PC-9 (cell line): ENCODE measurements at regions not wholly inside any gene's neighbourhood (a gene's known extent, or its start where the extent isn't known, plus 50 kb on each side); places are given as distances from the start of the nearest gene placed in this dataset.

Experiments
- EZH2 ChIP-seq: fragments of 200-600 bp; sonication (generic); IDR thresholded peaks from 2 replicates; pipeline ENCODE4 v1.8.0; 2017; ENCODE audit warnings: antibody characterized with exemption, low read depth
- TF ChIP-seq, protein P1 (sequence below): fragments of 200-600 bp; sonication (generic); conservative IDR thresholded peaks from 2 replicates; pipeline ENCODE4 v1.6.1; 2017; ENCODE audit warnings: mixed run types, antibody characterized with exemption, mild to moderate bottlenecking, moderate library complexity

DNA sequence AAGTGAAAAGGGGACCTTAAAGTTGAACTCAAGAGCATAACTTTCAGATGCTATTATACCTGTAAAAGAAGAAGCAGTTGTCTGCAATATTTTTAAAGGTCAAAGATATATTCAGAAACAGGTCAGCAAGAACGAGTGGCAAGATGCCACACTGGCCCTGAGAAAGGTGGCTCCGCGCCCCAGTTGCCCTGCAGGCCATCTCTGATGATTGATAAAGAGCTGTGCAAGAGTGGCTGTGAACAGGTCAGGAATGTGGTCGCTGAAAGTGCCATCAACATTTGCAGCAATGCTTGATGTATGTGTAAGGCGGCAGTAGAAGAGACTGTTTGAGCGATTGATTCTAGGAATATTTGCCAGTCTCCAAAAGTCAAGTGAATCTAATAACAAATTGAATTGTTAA is 664.2 kb upstream of the SLC10A2 start:
- TF ChIP-seq, protein P1, sequence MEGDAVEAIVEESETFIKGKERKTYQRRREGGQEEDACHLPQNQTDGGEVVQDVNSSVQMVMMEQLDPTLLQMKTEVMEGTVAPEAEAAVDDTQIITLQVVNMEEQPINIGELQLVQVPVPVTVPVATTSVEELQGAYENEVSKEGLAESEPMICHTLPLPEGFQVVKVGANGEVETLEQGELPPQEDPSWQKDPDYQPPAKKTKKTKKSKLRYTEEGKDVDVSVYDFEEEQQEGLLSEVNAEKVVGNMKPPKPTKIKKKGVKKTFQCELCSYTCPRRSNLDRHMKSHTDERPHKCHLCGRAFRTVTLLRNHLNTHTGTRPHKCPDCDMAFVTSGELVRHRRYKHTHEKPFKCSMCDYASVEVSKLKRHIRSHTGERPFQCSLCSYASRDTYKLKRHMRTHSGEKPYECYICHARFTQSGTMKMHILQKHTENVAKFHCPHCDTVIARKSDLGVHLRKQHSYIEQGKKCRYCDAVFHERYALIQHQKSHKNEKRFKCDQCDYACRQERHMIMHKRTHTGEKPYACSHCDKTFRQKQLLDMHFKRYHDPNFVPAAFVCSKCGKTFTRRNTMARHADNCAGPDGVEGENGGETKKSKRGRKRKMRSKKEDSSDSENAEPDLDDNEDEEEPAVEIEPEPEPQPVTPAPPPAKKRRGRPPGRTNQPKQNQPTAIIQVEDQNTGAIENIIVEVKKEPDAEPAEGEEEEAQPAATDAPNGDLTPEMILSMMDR, result no peak
- no peak for TF ChIP-seq EZH2
